ENCODE measurements at regions not wholly inside any gene's neighbourhood (a gene's known extent, or its start where the extent isn't known, plus 50 kb on each side); places are given as distances from the start of the nearest gene placed in this dataset.

- TF ChIP-seq ZNF615 (CRISPR knock-in tag; IDR thresholded peaks at IDR 0.05; ENCODE audit: borderline replicate concordance) (no peak), ZFP36L1 (CRISPR knock-in tag; IDR thresholded peaks at IDR 0.05) (no peak), GATA4 (IDR thresholded peaks at IDR 0.05; ENCODE audit: borderline replicate concordance, low read depth) (no peak), JARID2 (CRISPR knock-in tag; IDR thresholded peaks at IDR 0.05; ENCODE audit: insufficient replicate concordance) (no peak), ZNF550 (CRISPR knock-in tag; IDR thresholded peaks at IDR 0.05; ENCODE audit: borderline replicate concordance) (no peak), MBD4 (IDR thresholded peaks at IDR 0.05; ENCODE audit: borderline replicate concordance, low read length) (no peak), ZNF276 (CRISPR knock-in tag; IDR thresholded peaks at IDR 0.05; ENCODE audit: low read depth) (peak; percentile 51; the same call in 1 of the 2 replicates), ZNF292 (CRISPR knock-in tag; IDR thresholded peaks at IDR 0.05; ENCODE audit: borderline replicate concordance, low read depth) (peak; percentile 99), UBTF (CRISPR knock-in tag; IDR thresholded peaks at IDR 0.05) (peak; percentile 86), ZBTB43 (CRISPR knock-in tag; conservative IDR thresholded peaks at IDR 0.05) (no peak), HOXA3 (CRISPR knock-in tag; IDR thresholded peaks at IDR 0.05) (peak; percentile 76; the same call in 1 of the 2 replicates), SRSF1 (optimal IDR thresholded peaks at IDR 0.05; ENCODE audit: low read depth, low read length) (no peak), REPIN1 (CRISPR knock-in tag; IDR thresholded peaks at IDR 0.05; ENCODE audit: borderline replicate concordance, low read depth) (peak; percentile 84), ZIK1 (CRISPR knock-in tag; IDR thresholded peaks at IDR 0.05; ENCODE audit: borderline replicate concordance, low read depth) (no peak), ZNF431 (CRISPR knock-in tag; IDR thresholded peaks at IDR 0.05; ENCODE audit: borderline replicate concordance, low read depth) (0 out of 2 replicates have a peak, but pooled peaks have one; percentile 27), ARID5B (CRISPR knock-in tag; IDR thresholded peaks at IDR 0.05) (peak; percentile 71)
These were observed 97.4 kb upstream of the TMPRSS2 start (continued) for GRCh38 chr21:41605178-41605933.

Measured in HepG2 (cell line).